ENCODE measurements at regions not wholly inside any gene's neighbourhood (a gene's known extent, or its start where the extent isn't known, plus 50 kb on each side); places are given as distances from the start of the nearest gene placed in this dataset.
"Not testable (repeated sequence)": the region's sequence is repeated elsewhere in the genome, so short reads cannot be mapped to it uniquely, and the experiment has no call there.

GRCh38 chr13:44887515-44887914 lies 101.8 kb downstream of the NUFIP1 start:
- no peak for DNase-seq

DNA sequence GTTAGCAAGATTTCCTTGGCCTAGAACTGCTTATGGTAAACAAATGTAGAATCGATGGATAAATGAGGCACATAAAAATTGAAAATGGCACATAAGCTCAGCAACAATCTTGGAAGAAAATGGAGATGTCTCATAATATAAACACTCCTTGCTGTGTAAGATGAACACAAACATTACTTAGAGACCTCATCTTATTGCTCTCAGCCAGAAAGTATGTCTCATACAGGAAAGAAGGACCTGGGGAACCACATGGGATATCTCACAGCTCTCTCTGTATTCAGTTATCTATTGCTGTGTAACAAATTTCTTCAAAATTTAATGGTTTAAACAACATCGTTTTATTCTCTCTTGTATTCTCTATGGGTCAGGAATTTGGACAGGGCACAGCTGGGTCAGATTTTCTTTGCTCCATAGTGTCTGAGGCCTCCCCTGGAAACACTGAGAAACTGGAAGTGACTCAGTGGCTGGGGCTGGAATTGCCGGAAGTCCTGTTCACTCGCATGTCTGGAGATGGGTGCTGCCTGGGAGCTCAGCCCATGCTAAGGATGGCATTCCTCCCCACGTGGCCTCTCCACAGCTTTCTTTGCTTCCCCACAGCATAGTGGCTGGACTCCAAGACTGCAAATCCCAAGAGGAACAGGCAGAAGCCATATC lies 105.1 kb downstream of the NUFIP1 start:
- DNase-seq: no peak

GRCh38 chr13:44879452-44880058 lies 109.7 kb downstream of the NUFIP1 start:
- DNase-seq: no peak

GRCh38 chr13:44876782-44877324 lies 112.4 kb downstream of the NUFIP1 start:
- no peak for DNase-seq

GRCh38 chr13:44874886-44875630 lies 114.2 kb downstream of the NUFIP1 start:
- DNase-seq: no peak

GRCh38 chr13:44874176-44874575 lies 115.1 kb downstream of the NUFIP1 start:
- DNase-seq: no peak

DNA sequence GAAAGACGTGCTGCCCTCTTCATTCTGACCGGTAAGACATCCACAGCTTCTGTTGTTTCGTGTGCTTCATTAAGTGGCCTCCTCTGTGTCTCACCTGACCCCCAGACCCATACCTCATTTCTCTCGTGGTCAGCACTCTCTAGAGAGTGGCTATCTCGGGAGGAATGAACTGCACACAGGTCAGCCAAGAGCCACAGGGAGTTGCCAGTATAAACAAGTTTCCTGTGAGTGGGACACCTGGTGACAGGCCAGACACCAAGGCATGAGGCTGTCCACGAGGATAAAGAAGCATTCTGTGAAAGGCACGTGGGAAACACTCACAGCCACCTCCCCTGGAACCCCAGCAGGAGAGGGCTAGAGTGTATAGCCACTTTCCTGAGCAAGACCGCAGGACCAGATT lies 115.8 kb downstream of the NUFIP1 start:
- DNase-seq: no peak

DNA sequence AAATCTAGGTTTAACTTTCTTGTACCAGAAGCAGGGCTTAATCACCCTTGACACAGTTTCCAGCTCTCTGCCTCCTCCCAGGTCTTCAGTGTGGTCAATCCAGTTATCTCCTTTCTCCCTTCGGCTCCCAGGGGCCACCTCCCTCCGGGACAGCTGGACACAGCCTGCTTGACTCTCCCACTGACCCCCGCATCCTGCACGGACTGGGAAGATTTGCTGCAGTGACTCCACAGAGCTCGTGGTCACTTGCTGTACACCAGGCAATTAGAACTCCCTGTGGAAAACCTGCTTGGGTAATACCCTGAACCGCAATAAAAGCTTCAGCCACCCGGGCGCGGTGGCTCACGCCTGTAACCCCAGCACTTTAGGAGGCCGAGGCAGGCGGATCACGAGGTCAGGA lies 116.5 kb downstream of the NUFIP1 start:
- no peak for DNase-seq

GRCh38 chr13:44870456-44870929 lies 118.8 kb downstream of the NUFIP1 start:
- DNase-seq: no peak

- DNase-seq: no peak
Measured at GRCh38 chr13:44869167-44869566, 120.1 kb downstream of the NUFIP1 start.

- DNase-seq: no peak
Measured at GRCh38 chr13:44868397-44868796, 120.9 kb downstream of the NUFIP1 start.

- DNase-seq: no peak
Measured at GRCh38 chr13:44867825-44868224, 121.4 kb downstream of the NUFIP1 start.

DNA sequence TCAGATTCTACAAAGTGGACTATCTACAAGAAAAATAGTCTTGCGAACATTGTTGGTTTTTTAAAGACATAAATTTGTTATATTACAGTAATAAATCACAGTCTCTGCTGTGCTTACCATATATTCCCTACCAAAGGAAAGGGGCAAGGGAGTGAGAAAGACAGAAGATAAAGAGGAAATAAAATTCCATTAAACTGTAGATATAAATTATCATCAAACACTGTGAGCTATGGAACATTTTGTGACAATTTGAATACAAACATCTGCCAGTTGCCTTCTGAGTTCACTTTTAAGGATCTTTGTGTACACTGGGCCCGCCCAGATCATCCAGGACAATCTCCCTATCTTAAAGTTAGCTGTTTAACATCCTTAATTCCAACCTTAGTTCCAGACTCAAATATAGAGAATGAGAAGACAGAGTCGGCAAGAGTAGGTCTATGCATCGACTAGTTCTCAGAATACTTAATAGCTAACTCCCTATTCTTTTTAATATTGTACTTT lies 122.8 kb downstream of the NUFIP1 start:
- DNase-seq: no peak

- no peak for DNase-seq
Measured at GRCh38 chr13:44865722-44866410, 123.4 kb downstream of the NUFIP1 start.

DNA sequence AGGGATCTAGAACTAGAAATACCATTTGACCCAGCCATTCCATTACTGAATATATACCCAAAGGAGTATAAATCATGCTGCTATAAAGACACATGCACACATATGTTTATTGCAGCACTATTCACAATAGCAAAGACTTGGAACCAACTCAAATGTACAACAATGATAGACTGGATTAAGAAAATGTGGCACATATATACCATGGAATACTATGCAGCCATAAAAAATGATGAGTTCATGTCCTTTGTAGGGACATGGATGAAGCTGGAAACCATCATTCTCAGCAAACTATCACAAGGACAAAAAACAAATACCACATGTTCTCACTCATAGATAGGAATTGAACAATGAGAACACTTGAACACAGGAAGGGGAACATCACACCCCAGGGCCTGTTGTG lies 125.6 kb downstream of the NUFIP1 start:
- DNase-seq: not testable (repeated sequence)

DNA sequence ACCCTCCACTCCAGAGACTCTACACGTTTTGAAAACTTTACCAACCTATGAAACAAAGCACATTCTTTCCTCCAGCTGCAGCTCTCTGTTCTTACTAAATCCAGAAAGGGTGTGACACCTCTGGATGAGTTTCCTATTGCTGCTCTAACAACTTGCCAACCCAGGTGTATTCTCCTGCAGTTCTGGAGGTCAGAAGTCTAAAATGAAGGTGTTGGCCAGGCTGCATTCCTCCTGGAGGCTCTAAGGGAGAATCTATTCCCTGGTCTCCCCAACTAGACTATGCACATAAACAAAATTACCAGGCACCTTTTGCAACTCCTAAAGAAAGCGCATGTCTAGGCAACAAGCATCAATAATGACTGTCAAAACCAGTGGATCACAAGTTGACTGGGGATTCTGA lies 128.8 kb downstream of the NUFIP1 start:
- no peak for DNase-seq

GRCh38 chr13:44857736-44858135 lies 131.5 kb downstream of the NUFIP1 start:
- no peak for DNase-seq

DNA sequence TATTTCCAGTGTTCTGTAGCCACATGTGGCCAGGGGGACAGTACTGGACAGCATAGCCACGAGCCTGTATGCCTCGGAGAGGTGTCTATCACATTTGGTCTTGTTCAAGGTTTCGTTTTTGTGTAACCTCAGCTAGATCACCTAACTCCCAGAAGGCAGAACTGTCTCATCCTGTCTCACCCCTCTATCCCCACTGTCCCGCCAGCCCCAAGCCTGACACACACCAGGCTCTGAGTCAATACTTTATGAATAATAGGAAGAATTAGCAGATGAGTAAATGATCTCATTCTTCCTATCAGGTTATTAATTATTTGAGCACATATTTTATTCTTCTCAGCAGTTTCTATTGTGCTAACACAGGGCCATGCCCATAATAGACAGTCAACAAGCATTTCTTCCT lies 132.2 kb downstream of the NUFIP1 start:
- no peak for DNase-seq

DNA sequence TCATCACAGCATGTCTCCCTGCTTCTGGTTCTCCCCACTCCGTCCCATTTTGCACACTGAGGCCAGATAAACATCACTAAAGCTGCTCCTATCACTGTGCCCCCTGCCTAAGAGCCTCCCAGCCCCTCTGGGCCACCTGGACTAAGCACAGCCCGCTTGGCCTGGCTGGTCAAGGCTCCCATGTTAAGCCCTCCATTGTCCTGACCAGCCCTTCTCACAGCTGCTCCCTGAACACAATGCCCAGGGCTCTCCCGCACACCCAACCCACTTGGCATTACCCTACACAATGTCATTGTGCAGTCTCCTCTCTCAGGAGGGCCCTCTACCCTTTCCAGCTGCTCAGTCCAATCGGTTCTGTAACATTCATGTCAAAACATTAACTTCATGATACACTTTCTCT lies 133.4 kb downstream of the NUFIP1 start:
- no peak for DNase-seq

DNA sequence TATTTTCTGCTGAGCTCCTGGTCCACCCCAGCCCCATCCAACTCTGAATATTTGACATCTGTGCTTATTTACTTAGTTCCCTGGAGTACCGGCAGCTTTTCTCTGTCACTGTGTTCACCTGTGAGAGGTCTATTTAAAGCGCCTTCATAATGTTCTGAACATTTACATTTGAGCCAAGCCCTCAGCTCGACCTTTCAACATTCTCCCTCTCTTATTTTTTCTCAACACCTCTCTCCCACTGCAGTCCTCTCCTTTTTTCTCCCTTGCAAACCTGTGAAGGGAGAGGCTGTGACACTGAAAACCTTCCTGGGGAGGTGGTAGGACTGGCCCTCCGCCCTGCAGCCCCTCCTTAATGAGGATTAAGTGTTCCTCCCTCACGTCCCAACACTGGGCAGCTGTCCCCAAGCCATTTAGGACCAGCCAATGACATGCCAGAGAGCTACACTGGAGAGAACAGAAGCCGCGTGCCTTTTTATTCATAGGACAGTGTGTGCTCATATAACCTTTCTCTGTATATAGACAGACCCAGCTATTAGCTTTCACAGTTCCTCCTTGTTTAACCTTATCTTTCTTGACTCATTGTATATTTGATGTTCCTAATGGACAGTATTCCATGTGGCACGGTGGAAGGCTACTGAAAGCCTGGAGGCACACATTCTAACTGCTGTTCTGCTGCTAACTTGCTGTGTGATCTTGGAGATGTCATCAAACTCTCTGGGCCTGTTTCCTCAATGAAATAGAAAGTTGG lies 134.8 kb downstream of the NUFIP1 start:
- DNase-seq: no peak

- no peak for DNase-seq
Measured at GRCh38 chr13:44853641-44854040, 135.6 kb downstream of the NUFIP1 start.

All from NCI-H2227 treated with DMSO at 0.1 percent for 48 hours (cell line).